ENCODE measurements at regions not wholly inside any gene's neighbourhood (a gene's known extent, or its start where the extent isn't known, plus 50 kb on each side); places are given as distances from the start of the nearest gene placed in this dataset.
"Not testable (repeated sequence)": the region's sequence is repeated elsewhere in the genome, so short reads cannot be mapped to it uniquely, and the experiment has no call there.

- no peak for DNase-seq (ENCODE audit: low read depth in 4 of 4, low spot score in 3 of 4)
These were observed 426.6 kb upstream of the CHRM2 start for GRCh38 chr7:136441835-136442234.

- not testable (repeated sequence) for DNase-seq (ENCODE audit: low read depth in 4 of 4, low spot score in 3 of 4)
These were observed 436.7 kb upstream of the CHRM2 start for GRCh38 chr7:136431736-136432135.

GRCh38 chr7:136424058-136424457 lies 444.4 kb upstream of the CHRM2 start:
- no peak for DNase-seq (ENCODE audit: low read depth in 4 of 4, low spot score in 3 of 4)

GRCh38 chr7:136419740-136420139 lies 442.6 kb upstream of the MTPN start:
- not testable (repeated sequence) for DNase-seq (ENCODE audit: low read depth in 4 of 4, low spot score in 3 of 4)

GRCh38 chr7:136412952-136413351 lies 435.8 kb upstream of the MTPN start:
- no peak for DNase-seq (ENCODE audit: low read depth in 4 of 4, low spot score in 3 of 4)

GRCh38 chr7:136405931-136406777 lies 429.0 kb upstream of the MTPN start:
- DNase-seq (ENCODE audit: low read depth in 4 of 4, low spot score in 3 of 4): peak; percentile 12 to 41 (median 26)

GRCh38 chr7:136403591-136403990 lies 426.4 kb upstream of the MTPN start:
- DNase-seq (ENCODE audit: low read depth in 4 of 4, low spot score in 3 of 4): no peak

- no peak for DNase-seq (ENCODE audit: low read depth in 4 of 4, low spot score in 3 of 4)
These were observed 423.7 kb upstream of the MTPN start for GRCh38 chr7:136400877-136401276.

- no peak for DNase-seq (ENCODE audit: low read depth in 4 of 4, low spot score in 3 of 4)
These were observed 422.2 kb upstream of the MTPN start for GRCh38 chr7:136399385-136399784.

- DNase-seq (ENCODE audit: low read depth in 4 of 4, low spot score in 3 of 4): no peak
These were observed 415.7 kb upstream of the MTPN start for GRCh38 chr7:136392856-136393255.

- DNase-seq (ENCODE audit: low read depth in 4 of 4, low spot score in 3 of 4): no peak
These were observed 414.2 kb upstream of the MTPN start for GRCh38 chr7:136391371-136391770.

GRCh38 chr7:136389933-136390332 lies 412.8 kb upstream of the MTPN start:
- DNase-seq (ENCODE audit: low read depth in 4 of 4, low spot score in 3 of 4): no peak

GRCh38 chr7:136386876-136387275 lies 409.7 kb upstream of the MTPN start:
- DNase-seq (ENCODE audit: low read depth in 4 of 4, low spot score in 3 of 4): no peak

- DNase-seq (ENCODE audit: low read depth in 4 of 4, low spot score in 3 of 4): not testable (repeated sequence)
These were observed 394.2 kb upstream of the MTPN start for GRCh38 chr7:136371409-136371808.

GRCh38 chr7:136370137-136370536 lies 393.0 kb upstream of the MTPN start:
- no peak for DNase-seq (ENCODE audit: low read depth in 4 of 4, low spot score in 3 of 4)

GRCh38 chr7:136369225-136369624 lies 392.1 kb upstream of the MTPN start:
- no peak for DNase-seq (ENCODE audit: low read depth in 4 of 4, low spot score in 3 of 4)

GRCh38 chr7:136359333-136359903 lies 382.3 kb upstream of the MTPN start:
- DNase-seq (ENCODE audit: low read depth in 4 of 4, low spot score in 3 of 4): no peak

- no peak for DNase-seq (ENCODE audit: low read depth in 4 of 4, low spot score in 3 of 4)
These were observed 376.1 kb upstream of the MTPN start for GRCh38 chr7:136353287-136353686.

- no peak for DNase-seq (ENCODE audit: low read depth in 4 of 4, low spot score in 3 of 4)
These were observed 371.5 kb upstream of the MTPN start for GRCh38 chr7:136348542-136349192.

- no peak for DNase-seq (ENCODE audit: low read depth in 4 of 4, low spot score in 3 of 4)
These were observed 371.0 kb upstream of the MTPN start for GRCh38 chr7:136348142-136348541.

GRCh38 chr7:136347488-136347887 lies 370.3 kb upstream of the MTPN start:
- DNase-seq (ENCODE audit: low read depth in 4 of 4, low spot score in 3 of 4): no peak

- DNase-seq (ENCODE audit: low read depth in 4 of 4, low spot score in 3 of 4): no peak
These were observed 365.1 kb upstream of the MTPN start for GRCh38 chr7:136342251-136342650.
